C4-2B (cell line): ENCODE measurements at regions not wholly inside any gene's neighbourhood (a gene's known extent, or its start where the extent isn't known, plus 50 kb on each side); places are given as distances from the start of the nearest gene placed in this dataset.
"Not testable (repeated sequence)": the region's sequence is repeated elsewhere in the genome, so short reads cannot be mapped to it uniquely, and the experiment has no call there.

Experiments used
- H3K27ac ChIP-seq: fragments of 450-650 bp; 2 replicates; pipeline ENCODE4 v1.5.1; 2017
- ZFX ChIP-seq: fragments of 450-650 bp; IDR thresholded peaks from 2 replicates; pipeline ENCODE4 v1.6.1; 2017
- TF ChIP-seq, protein P1 (sequence below): fragments of 450-650 bp; conservative IDR thresholded peaks from 2 replicates; pipeline ENCODE4 v1.5.1; 2017; ENCODE audit warnings: mild to moderate bottlenecking

GRCh38 chr2:193382583-193382982 lies 1187.8 kb upstream of the TMEFF2 start:
- no peak overlapping the region for H3K27ac ChIP-seq
- TF ChIP-seq ZFX, result no peak
- TF ChIP-seq, protein P1, sequence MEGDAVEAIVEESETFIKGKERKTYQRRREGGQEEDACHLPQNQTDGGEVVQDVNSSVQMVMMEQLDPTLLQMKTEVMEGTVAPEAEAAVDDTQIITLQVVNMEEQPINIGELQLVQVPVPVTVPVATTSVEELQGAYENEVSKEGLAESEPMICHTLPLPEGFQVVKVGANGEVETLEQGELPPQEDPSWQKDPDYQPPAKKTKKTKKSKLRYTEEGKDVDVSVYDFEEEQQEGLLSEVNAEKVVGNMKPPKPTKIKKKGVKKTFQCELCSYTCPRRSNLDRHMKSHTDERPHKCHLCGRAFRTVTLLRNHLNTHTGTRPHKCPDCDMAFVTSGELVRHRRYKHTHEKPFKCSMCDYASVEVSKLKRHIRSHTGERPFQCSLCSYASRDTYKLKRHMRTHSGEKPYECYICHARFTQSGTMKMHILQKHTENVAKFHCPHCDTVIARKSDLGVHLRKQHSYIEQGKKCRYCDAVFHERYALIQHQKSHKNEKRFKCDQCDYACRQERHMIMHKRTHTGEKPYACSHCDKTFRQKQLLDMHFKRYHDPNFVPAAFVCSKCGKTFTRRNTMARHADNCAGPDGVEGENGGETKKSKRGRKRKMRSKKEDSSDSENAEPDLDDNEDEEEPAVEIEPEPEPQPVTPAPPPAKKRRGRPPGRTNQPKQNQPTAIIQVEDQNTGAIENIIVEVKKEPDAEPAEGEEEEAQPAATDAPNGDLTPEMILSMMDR, result no peak

- no peak overlapping the region for H3K27ac ChIP-seq
- TF ChIP-seq, protein P1, result no peak
- no peak for TF ChIP-seq ZFX
Measured at GRCh38 chr2:193377789-193378188, 1183.1 kb upstream of the TMEFF2 start.

DNA sequence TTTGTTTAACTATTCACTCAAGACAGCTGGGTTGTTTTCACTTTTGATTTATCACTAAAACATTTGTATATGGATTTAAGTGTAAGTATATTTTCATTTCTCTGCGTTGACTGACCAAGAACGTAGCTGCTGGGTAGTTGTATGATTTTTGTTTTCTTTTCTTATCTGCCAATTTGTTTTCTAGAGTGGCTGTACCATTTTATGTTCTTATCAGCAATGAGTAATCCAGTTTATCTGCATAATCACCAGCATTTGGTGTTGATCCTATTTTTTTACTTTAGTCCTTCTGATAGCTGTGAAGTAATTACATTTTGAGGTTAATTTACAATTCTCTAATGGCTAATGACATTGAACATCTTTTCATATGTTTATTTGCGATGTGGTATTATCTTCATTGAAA lies 1178.4 kb upstream of the TMEFF2 start:
- TF ChIP-seq, protein P1, result no peak
- no peak for TF ChIP-seq ZFX
- H3K27ac ChIP-seq, result no peak overlapping the region

GRCh38 chr2:193371200-193371599 lies 1176.5 kb upstream of the TMEFF2 start:
- TF ChIP-seq, protein P1, result no peak
- TF ChIP-seq ZFX, result no peak
- H3K27ac ChIP-seq, result no peak overlapping the region

DNA sequence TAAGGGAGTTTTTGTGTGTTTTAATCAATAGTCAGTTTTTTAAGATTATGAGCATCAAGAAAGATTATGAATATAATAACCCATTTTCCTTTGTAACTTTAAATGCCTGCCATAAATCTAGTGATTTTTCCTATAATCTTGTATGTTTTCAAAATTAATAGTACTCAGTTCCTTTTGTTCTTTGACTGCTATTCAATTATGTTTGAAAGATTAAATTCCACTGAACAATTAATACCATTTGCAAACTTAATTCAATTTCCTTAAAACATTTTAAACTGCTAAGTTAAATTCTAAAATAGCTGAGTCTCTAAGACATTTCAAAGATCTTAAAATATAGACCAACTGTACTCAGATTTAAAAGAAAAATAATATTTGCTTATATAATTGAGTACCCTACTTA lies 1173.9 kb upstream of the TMEFF2 start:
- H3K27ac ChIP-seq, result no peak overlapping the region
- TF ChIP-seq, protein P1, result no peak
- no peak for TF ChIP-seq ZFX

DNA sequence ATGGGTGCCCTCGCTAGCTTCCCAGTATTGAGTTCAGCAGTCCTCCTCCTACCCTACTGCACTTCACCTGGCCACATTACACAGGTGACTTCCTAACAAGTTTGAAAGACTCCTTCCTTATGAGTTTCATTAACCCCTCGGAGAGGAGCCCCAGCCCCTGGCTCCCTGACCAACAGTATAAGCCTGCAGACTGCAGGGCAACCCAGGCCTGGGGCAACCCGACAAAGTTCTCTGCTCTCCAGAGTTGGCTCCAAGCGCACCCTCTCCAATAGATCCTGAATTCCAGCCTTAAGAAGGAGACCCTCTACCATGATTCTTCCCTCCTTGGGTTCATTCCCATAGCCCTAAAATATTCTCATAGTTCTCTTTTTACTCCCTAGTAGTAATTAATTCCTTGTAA lies 1162.8 kb upstream of the TMEFF2 start:
- no peak for TF ChIP-seq ZFX
- TF ChIP-seq, protein P1, result no peak
- H3K27ac ChIP-seq, result no peak overlapping the region

DNA sequence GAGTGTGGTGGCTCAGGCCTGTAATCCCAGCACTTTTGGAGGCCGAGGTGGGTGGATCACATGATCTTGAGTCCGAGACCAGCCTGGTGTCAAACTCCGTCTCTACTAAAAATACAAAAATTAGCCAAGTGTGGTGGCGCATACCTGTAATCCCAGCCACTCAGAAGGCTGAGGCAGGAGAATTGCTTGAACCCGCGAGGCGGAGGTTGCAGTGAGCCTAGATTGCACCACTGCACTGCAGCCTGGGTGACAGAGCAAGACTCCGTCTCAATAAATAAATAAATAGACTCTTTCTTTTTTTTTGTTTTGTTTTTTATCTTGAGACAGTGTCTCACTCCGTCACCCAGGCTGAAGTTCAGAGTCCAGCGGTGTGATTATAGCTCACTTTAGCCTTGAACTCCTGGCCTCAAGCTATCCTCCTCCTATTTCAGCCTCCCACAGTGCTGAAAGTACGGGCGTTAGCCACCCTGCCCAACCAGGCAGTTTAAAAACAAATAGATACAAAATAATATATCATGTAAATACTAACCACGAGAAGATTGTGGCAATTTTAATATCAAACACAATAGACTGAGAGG lies 1158.0 kb upstream of the TMEFF2 start:
- not testable (repeated sequence) for H3K27ac ChIP-seq

DNA sequence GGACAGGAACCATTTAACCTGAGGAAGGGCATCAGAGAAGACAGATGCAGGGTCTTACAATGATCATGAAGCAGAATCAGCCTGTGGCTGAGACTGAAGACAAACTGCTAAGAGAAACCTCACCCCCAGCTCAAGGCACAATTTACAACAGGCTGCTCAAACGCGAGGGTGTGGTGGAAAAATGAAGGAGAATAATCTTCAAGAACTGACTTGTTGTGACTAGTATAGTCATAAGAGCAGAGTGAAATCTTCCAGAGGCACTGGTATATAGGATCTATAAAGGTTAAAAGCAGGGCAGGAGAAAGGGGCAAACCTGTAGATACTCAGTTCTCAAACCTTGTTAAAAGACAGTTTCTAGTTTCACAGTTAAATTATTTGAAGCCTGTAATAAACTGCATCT lies 1155.8 kb upstream of the TMEFF2 start:
- no peak overlapping the region for H3K27ac ChIP-seq
- TF ChIP-seq, protein P1, result no peak
- no peak for TF ChIP-seq ZFX
